Hematopoietic multipotent progenitor cell treated with erythropoietin and hydrocortisone succinate and interleukin-3 and kit ligand, for 6 days (in vitro differentiated cells): ENCODE measurements at regions not wholly inside any gene's neighbourhood (a gene's known extent, or its start where the extent isn't known, plus 50 kb on each side); places are given as distances from the start of the nearest gene placed in this dataset.
"Not testable (repeated sequence)": the region's sequence is repeated elsewhere in the genome, so short reads cannot be mapped to it uniquely, and the experiment has no call there.

Experiments
- DNase-seq: peaks from one replicate; pipeline ENCODE4 v3.0.0-alpha.2; 2015

GRCh38 chr15:31221936-31222515 is 104.6 kb upstream of the KLF13 start:
- DNase-seq = no peak

DNA sequence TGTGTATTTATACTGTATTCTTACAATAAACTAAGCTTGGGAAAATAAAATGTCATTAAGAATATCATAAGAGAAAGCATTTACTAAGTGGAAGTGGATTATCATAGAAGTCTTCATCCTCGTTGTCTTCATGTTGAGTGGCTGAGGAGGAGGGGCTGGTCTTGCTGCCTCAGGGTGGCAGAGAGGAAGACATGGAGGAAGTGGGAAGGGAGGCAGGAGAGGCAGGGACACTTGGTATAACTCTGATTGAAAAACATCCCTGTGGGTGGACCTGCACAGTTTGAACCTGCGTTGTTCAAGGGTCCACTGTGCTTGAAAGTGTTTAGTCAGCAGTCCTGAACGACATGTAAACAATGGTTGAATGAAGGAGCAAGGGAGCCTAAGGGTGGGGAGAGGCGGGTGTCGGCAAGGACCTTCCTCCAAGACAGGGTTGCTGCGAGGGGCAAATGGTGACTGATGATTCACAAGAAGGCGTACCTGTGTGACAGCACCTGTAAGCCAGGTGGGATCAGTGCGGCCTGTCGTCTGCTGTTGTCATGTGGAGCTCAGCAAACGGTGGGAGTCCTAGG is 103.8 kb upstream of the KLF13 start:
- DNase-seq = no peak

GRCh38 chr15:31223478-31224350 is 102.9 kb upstream of the KLF13 start:
- no peak for DNase-seq

- not testable (repeated sequence) for DNase-seq
Observed at GRCh38 chr15:31224661-31225060, 102.0 kb upstream of the KLF13 start.

DNA sequence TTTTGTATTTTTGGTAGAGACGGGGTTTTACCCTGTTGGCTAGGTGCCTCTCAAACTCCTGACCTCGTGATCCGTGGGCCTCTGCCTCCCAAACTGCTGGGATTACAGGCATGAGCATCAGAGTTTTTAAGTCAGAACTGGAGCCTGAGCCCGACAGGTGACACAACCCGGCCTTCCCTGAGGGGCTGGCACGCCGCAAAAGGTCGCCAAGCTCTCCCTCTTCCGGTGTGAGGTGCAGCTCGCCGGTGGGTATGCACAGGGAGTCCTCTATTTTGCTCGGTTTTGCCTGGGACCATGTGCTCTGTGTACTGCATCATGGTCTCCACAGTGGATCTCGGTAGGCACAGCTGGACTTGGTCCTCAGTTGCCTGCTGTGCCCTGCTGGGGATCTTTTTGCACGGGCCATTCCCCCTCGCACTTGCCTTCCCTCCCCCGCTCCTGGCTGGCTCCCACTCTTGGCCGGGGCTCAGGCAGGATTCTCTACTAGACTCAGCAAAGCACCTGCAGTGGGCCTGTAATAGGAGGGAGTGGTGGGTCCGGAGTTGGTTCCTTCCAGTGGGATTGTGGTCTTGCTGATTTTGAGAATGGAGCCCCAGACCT is 101.2 kb upstream of the KLF13 start:
- DNase-seq = no peak

- DNase-seq = no peak
Observed at GRCh38 chr15:31226021-31226420, 100.6 kb upstream of the KLF13 start.

GRCh38 chr15:31227235-31227634 is 99.4 kb upstream of the KLF13 start:
- no peak for DNase-seq

- peak; percentile 40 for DNase-seq
Observed at GRCh38 chr15:31228011-31228484, 98.6 kb upstream of the KLF13 start.

DNA sequence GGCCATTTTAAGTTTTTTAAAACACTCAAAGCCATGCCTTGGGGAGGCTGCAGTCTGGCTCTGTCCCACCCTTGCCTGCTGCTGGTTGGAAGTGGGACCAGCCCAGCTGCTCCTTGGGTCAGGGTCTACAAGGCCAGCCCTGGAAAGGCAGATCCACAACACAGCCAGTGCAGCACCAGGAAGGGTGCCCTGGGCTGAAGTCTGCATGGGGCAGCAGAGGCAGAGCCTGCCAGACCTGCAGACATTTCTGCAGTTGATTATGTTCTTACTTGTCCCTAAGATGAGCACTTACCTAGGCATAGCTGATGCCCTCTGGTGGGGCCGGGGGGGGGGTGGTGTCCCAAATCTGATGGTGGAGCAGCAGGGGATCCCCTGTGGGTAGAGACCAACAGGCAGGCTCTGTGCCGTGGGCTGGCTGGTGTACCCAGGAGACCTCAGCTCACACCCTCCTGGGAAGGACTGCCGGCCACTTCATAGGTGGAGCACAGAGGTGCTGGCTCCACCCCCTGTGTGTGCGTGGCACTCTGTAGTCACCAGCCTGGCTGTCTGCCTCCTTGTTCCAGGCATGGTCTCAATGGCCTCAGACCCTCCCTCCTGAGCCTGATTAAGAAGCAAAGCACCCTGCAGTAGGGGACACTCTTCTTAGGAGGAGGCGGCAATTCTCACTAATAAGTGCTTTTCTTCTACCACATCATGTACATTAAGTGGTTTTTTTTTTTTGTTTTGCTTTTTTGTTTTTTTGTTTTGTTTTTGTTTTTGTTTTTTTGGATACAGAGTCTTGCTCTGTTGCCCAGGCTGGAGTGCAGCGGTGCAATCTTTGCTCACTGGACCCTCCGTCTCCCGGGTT is 97.4 kb upstream of the KLF13 start:
- DNase-seq = peak; percentile 47

DNA sequence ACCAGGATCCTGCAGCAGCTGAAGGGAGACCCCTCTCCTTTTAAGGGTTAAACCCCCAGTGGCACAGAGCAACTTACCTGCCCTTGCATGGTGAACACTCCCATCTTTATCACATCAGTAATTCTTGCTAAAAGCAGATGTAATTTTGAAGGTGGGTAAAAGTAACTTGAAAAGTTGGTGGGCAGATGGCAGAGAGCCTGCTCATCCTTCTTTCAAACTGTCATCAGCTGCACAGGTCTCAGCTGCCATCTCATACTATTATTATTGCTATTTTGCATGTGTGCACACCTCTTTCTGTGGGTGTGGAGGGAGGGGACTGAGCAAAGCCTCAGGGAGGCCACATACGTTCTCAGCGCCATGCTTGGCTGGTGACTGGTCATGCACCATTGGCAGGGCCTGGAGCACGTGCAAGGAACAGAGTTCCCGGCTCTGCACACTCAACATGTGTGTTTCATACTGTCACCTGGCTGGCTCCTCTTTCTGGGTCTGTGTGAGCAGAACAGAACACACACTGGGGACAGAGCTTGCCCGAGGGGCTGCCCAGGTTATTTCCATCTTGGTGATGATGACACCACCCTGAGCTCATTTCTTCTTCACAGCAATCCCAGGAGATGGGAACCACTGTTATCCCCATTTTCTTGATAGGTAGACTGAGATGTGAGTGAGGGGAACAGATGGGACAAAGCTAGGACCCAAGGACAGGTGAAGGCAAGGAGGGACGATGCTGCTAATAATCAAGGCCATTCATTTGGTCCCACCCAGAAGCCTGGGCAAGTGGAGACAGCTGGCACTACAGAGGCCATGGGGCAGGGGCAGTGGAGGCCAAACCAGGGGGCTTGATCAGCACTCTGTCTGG is 95.8 kb upstream of the KLF13 start:
- DNase-seq = no peak

GRCh38 chr15:31234815-31235214 is 91.8 kb upstream of the KLF13 start:
- DNase-seq = no peak

DNA sequence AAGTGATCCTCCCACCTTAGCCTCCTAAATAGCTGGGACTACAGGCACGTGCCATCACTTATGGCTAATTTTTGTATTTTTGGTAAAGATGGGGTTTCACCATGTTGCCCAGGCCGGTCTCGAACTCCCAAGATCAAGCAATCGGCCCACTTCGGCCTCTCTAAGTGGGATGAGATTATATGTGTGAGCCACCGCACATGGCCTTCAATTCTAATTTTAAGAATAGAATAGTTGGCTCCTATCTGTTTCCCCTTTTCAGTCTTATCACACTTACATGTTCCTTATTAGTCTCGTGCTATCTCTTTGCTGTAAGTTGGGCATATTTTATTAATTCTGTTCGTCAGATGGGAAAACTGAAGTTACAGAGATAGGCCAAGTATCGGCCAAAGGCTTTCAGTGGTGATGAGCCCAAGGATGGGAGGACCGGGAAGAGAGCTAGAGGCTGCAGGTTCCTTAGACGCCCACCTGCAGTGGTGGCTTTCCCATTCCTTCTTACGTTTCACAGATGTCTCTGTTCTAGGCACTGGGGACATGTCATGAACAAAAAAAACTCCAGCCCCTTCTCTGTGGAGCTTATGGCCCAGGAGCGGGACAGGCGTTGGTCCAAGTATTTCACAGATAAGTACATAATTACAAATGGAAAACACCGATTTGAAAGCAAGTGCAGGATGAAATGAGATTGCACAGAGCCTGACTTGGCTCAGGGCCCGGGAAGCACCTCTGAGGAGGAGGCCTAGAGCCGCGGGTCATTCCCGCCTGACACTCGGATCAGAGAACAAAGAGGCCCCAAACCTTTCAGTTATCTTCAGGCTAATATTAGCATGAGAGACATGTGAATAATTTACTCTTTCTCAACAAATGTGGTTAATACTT is 91.1 kb upstream of the KLF13 start:
- peak; percentile 58 for DNase-seq

GRCh38 chr15:31236184-31237042 is 90.2 kb upstream of the KLF13 start:
- DNase-seq = no peak

DNA sequence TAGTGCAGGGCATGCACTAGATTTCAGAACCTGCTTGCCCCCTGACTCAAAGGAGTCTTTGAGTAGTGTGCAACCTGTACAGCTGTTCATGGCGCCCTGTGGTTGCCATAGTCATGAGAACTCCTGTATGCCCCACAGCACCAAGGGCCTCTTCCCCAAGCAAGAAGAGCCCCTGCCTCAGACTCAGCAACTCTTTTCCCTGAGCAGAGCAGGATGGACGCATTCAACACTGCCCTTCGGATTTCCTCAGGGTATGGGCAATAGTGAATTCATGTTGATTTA is 89.7 kb upstream of the KLF13 start:
- DNase-seq = no peak

DNA sequence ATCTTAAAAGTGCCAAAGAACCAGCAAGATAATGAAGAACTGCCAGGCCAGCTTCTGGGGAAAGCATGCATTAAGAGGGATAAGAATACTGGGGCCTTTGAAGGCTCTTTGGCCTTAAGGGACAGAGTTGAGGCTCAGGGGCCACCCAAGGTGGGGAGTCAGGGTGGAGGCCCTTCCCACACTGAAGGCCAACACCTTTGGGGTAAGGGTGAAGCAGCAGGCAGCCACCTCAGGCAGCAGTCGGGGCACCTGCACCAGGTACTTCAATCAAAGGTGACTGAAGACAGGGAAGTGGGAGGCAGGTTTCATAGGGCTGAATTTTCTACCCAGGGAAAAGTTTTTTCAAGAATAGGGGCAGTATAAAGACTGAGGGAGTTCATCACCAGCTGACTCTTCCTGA is 87.7 kb upstream of the KLF13 start:
- DNase-seq = no peak

DNA sequence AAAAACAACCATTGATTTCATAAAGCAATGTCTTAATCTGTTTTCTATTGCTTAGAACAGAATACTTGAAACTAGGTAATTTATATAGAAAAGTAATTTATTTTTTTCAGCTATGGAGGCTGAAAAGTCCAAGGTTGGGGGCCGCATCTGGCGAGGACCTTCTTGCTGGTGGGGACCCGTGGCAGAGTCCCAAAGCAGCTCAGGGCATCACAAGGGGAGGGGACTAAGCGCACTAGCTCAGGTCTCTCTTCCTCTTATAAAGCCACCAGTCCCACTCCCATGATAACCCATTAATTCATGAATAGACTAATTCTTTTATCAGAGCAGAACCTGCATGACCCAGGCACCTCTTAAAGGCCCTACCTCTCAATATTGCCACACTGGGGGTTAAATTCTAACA is 87.2 kb upstream of the KLF13 start:
- DNase-seq = no peak

DNA sequence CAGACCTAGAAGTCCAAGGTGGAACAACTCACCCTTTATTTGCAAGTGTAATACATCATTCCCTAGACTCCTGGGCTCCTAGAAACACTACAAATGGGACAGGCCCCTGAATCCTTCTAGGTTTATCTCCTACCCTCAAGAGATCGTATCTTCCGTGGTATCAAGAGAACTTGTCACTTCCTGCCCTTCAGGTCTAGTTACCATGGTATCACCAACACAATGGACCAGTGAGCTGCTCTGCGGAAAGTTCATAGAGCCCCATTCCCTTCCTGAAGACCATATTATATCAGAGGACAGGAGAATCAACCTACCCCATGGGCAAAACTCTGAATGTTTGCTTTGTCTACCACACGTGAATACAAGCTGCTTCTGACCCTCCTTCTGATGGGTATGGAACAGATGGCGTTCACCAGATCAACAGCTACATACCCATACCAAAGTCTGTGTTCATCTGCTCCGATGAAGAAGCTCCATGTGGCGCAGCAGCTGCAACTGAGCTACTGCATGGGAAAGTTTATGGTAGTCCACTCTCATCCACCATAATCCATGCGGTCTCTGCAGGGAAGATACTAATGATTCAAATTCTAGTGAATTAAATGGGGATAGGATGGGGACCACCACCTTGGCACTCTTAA is 84.6 kb upstream of the KLF13 start:
- DNase-seq = no peak

DNA sequence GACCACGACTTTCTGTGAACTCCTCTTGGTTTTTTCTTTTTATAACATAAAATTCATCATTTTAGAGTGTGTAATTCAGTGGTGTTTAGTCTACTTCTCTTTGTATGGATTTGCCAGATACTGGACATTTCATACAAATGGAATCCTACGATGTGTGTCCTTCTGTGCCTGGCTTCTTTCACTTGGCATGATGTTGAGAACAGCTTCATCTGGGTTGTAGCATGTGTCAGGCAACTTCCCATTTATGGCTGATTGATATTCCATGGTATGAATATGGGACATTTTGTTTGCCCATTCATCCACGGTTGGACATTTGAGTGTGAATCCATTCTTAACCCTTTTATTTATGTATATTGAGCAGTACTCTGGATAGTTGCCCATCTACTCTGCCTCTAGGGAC is 82.7 kb upstream of the KLF13 start:
- DNase-seq = no peak

GRCh38 chr15:31245135-31245689 is 81.4 kb upstream of the KLF13 start:
- DNase-seq = no peak
